Vagina (tissue), 2 donors: ENCODE measurements at regions not wholly inside any gene's neighbourhood (a gene's known extent, or its start where the extent isn't known, plus 50 kb on each side); places are given as distances from the start of the nearest gene placed in this dataset.
"Not testable (repeated sequence)": the region's sequence is repeated elsewhere in the genome, so short reads cannot be mapped to it uniquely, and the experiment has no call there.

ENCODE experiments used
- DNase-seq, 2 donors: peaks; one replicate each; pipeline ENCODE4 v3.0.0-alpha.2; 2017; ENCODE audit errors: extremely low spot score in 2 of 2
- H3K27ac ChIP-seq: fragments of 200-600 bp; sonication (generic); one replicate; pipeline ENCODE4 v1.5.1; 2019
- H3K27me3 ChIP-seq: fragments of 200-600 bp; sonication (generic); one replicate; pipeline ENCODE4 v1.5.1; 2019
- H3K36me3 ChIP-seq, 2 donors: fragments of 200-600 bp; sonication (generic); one replicate each; pipeline ENCODE4 v1.5.1; 2017 to 2019
- H3K4me1 ChIP-seq: fragments of 200-600 bp; sonication (generic); one replicate; pipeline ENCODE4 v1.5.1; 2019
- H3K4me3 ChIP-seq, 2 donors: fragments of 200-600 bp; sonication (generic); 1 replicate in 1 of 2; 2 replicates in 1 of 2; pipeline ENCODE4 v1.5.1; 2016 to 2019
- H3K9me3 ChIP-seq: fragments of 200-600 bp; sonication (generic); one replicate; pipeline ENCODE4 v1.5.1; 2019
- CTCF ChIP-seq, 3 experiments: fragments of 450-650 bp in 2 of 3; fragments of 200-600 bp in 1 of 3; sonication (generic) in 1 of 3; IDR thresholded peaks; one replicate each; pipeline ENCODE4 v1.5.1; 2017 to 2019; ENCODE audit warnings: antibody characterized with exemption in 3 of 3, mild to moderate bottlenecking in 2 of 3, moderate library complexity in 2 of 3
- POLR2A ChIP-seq, 2 donors: fragments of 450-650 bp; IDR thresholded peaks; one replicate each; pipeline ENCODE4 v1.6.1; 2017; ENCODE audit warnings: antibody characterized with exemption in 2 of 2, mild to moderate bottlenecking in 2 of 2, moderate library complexity in 2 of 2
- POLR2AphosphoS5 ChIP-seq, 2 donors: sonication (generic); formaldehyde crosslinking; IDR thresholded peaks; one replicate each; pipeline ENCODE4 v1.9.0; 2017; ENCODE audit warnings: antibody characterized with exemption in 2 of 2, mild to moderate bottlenecking in 2 of 2, low read depth in 1 of 2; ENCODE audit not compliant: insufficient read depth in 1 of 2
- intact Hi-C: fragments of 100-400 bp; cut with DNase I; formaldehyde crosslinking; loops from one replicate; pipeline ENCODE4 v1.15.1; 2023

DNA sequence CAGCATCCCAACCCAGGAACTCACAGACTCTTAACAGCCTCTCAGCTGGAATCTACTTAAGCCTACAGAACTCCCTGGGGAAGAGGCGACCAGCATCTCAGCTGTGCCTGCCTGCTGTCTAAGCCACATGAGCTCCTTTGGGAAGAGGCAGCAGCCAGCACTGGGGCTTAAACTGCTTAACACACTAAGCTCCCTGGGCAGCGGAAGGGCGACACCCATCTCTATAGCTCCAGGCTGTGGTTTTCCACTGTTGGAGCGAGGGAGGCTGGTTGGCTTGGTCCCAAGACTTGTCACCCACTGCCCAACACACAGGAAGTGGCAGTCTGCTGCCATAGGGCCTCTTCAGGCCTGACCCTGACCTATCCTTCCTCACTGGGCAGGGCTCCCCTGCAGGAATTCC is 1544.1 kb upstream of the ADGRL3 start:
- H3K4me1 ChIP-seq: no peaks in the 10 kb centered on the region
- H3K27ac ChIP-seq: no peak overlapping the region
- H3K4me3 ChIP-seq: no peak overlapping the region
- no peak for TF ChIP-seq POLR2A (IDR thresholded peaks at IDR 0.05)
- TF ChIP-seq POLR2AphosphoS5 (IDR thresholded peaks at IDR 0.05; ENCODE audit: insufficient read depth in 1 of 2, low read depth in 1 of 2): no peak
- TF ChIP-seq CTCF (IDR thresholded peaks at IDR 0.05): no peak
- no peaks in the 10 kb centered on the region for H3K9me3 ChIP-seq
- no peaks in the 10 kb centered on the region for H3K36me3 ChIP-seq
- DNase-seq: no peak
- no peaks in the 10 kb centered on the region for H3K27me3 ChIP-seq
- intact Hi-C loops: no loop called here

DNA sequence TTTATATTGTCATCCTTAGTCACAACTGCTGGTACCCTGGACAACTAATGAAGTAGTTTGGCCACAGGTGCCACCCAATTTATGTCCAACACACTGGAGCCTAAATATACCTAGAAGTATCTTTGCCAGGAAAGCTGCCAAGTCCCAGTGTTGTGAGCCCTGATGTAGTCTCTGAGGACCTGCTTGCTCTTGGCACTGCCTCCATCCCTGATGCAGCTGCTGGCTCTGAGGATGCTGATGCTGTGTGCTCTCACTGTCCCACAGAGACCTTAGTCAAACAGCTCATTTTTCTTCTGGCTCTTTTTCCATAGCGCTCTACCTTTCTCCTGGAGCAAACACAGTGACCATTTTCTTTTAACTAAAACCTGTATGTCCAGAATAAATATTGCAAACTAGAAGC is 1535.4 kb upstream of the ADGRL3 start:
- no peak overlapping the region for H3K27ac ChIP-seq
- H3K4me3 ChIP-seq: no peak overlapping the region
- no peaks in the 10 kb centered on the region for H3K27me3 ChIP-seq
- H3K36me3 ChIP-seq: no peaks in the 10 kb centered on the region
- H3K4me1 ChIP-seq: no peaks in the 10 kb centered on the region
- no peak for DNase-seq
- no peaks in the 10 kb centered on the region for H3K9me3 ChIP-seq
- intact Hi-C loops: no loop called here
- no peak for TF ChIP-seq CTCF (IDR thresholded peaks at IDR 0.05)
- TF ChIP-seq POLR2AphosphoS5 (IDR thresholded peaks at IDR 0.05; ENCODE audit: insufficient read depth in 1 of 2, low read depth in 1 of 2): no peak
- TF ChIP-seq POLR2A (IDR thresholded peaks at IDR 0.05): no peak

GRCh38 chr4:59666645-59667044 is 1533.5 kb upstream of the ADGRL3 start:
- Histone ChIP-seq H3K9me3 (no peaks in the 10 kb centered on the region), H3K27ac (no peak overlapping the region), H3K36me3 (no peaks in the 10 kb centered on the region), H3K27me3 (no peaks in the 10 kb centered on the region), H3K4me1 (no peaks in the 10 kb centered on the region), H3K4me3 (no peak overlapping the region)
- intact Hi-C loops: no loop called here
- no peak for DNase-seq
- TF ChIP-seq CTCF (IDR thresholded peaks at IDR 0.05): no peak
- TF ChIP-seq POLR2A (IDR thresholded peaks at IDR 0.05): no peak
- no peak for TF ChIP-seq POLR2AphosphoS5 (IDR thresholded peaks at IDR 0.05; ENCODE audit: insufficient read depth in 1 of 2, low read depth in 1 of 2)

DNA sequence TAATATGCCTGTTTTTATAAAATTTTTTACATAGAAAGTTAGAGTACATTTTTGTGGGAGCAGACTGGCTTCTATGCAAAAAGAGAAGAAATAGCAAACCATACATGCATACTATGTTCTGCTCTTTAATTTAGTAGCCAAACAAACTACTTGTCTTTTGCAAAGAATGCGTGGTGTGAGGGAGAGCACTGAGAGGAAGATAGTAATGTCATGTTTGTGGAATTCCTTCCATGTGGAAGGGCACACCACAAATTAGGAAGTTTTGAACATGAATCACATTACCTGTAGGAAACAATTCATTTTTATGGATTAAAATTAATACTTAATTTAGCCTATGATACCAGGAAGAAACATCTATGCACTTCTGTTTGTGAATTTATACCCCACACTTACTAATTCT is 1529.1 kb upstream of the ADGRL3 start:
- DNase-seq: no peak
- no peaks in the 10 kb centered on the region for H3K4me1 ChIP-seq
- H3K9me3 ChIP-seq: no peaks in the 10 kb centered on the region
- no peaks in the 10 kb centered on the region for H3K27me3 ChIP-seq
- no peaks in the 10 kb centered on the region for H3K36me3 ChIP-seq
- no peak overlapping the region for H3K27ac ChIP-seq
- no peak overlapping the region for H3K4me3 ChIP-seq
- intact Hi-C loops: no loop called here
- no peak for TF ChIP-seq POLR2AphosphoS5 (IDR thresholded peaks at IDR 0.05; ENCODE audit: insufficient read depth in 1 of 2, low read depth in 1 of 2)
- no peak for TF ChIP-seq POLR2A (IDR thresholded peaks at IDR 0.05)
- TF ChIP-seq CTCF (IDR thresholded peaks at IDR 0.05): no peak

DNA sequence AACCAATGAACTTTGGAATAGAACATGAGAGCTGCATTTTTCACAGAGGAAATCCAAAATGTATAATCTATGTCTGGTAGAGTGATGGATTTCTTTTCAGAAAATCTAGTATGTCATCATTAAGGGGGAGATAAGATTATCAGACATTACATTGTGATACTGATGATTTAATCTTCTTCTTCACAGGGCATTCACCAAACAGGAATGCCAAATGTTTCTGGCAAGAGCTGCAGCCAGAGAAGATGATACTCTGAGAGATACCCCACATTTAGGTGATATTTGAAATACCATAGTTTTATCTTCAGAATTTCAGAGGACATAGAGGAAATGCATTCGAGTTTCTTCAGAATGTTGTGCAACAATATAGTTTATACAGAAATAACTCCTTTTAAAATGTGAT is 1523.7 kb upstream of the ADGRL3 start:
- Histone ChIP-seq H3K36me3 (no peaks in the 10 kb centered on the region), H3K9me3 (no peaks in the 10 kb centered on the region), H3K27me3 (no peaks in the 10 kb centered on the region), H3K4me1 (no peaks in the 10 kb centered on the region), H3K27ac (no peak overlapping the region), H3K4me3 (no peak overlapping the region)
- DNase-seq: no peak
- TF ChIP-seq POLR2A (IDR thresholded peaks at IDR 0.05) (no peak), POLR2AphosphoS5 (IDR thresholded peaks at IDR 0.05; ENCODE audit: insufficient read depth in 1 of 2, low read depth in 1 of 2) (no peak), CTCF (IDR thresholded peaks at IDR 0.05) (no peak)
- intact Hi-C loops: no loop called here

DNA sequence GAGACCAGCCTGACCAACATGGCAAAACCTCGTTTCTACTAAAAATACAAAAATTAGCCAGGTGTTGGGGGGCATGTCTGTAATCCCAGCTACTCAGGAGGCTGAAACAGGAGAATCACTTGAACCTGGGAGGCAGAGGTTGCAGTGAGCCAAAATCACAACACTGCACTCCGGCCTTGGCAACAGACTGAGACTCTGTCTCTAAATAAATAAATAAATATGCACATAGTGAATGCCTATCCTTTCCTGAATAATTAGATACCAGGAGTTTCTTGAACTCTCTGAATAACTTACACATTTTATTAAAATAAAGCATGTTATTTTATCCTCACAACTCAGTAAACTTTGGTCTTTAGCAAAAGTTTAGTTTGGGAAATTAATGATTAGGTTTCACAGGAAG is 1523.1 kb upstream of the ADGRL3 start:
- H3K36me3 ChIP-seq, H3K27me3 ChIP-seq, DNase-seq, intact Hi-C loops, H3K4me1 ChIP-seq, H3K27ac ChIP-seq, H3K9me3 ChIP-seq, H3K4me3 ChIP-seq: not testable (repeated sequence)
